D721Med (cell line): ENCODE measurements at regions not wholly inside any gene's neighbourhood (a gene's known extent, or its start where the extent isn't known, plus 50 kb on each side); places are given as distances from the start of the nearest gene placed in this dataset.
"Not testable (repeated sequence)": the region's sequence is repeated elsewhere in the genome, so short reads cannot be mapped to it uniquely, and the experiment has no call there.

Source experiments
- DNase-seq: peaks from one replicate; pipeline ENCODE4 v3.0.0; 2011; ENCODE audit warnings: low spot score; ENCODE audit not compliant: insufficient read length
- FAIRE-seq: peaks from 2 replicates; lab custom pipeline; 2011; peaks lifted over from hg19 to GRCh38; lab: Jason Lieb, UNC
- CTCF ChIP-seq: IDR thresholded peaks from 2 replicates; pipeline ENCODE4 v1.5.1; 2012; ENCODE audit warnings: mild to moderate bottlenecking, control low read depth; ENCODE audit not compliant: insufficient read depth; ENCODE audit errors: missing control alignments

GRCh38 chr1:229924639-229925038, 142.4 kb upstream of the GALNT2 start:
- FAIRE-seq (no peak), DNase-seq (no peak)
- TF ChIP-seq CTCF = no peak

DNA sequence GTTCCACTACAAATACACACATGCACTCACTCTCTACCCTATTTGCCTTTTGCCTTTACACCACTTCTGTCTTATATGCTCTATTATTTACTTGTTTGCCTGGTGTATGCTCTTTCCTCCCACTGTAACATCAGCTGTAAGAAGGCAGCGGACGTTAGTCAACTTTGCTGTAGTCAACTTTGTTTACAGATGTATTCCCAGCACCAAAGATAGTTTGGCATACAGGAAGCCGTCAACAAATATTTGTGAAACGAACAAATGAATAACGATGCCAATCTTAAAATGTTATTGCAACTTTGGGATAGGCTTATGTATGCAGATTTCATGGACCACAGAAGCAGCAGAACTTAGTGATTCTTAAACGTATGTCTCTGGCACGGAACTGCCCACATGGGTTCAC, 138.3 kb upstream of the GALNT2 start:
- DNase-seq (no peak), FAIRE-seq (no peak)
- TF ChIP-seq CTCF = no peak

DNA sequence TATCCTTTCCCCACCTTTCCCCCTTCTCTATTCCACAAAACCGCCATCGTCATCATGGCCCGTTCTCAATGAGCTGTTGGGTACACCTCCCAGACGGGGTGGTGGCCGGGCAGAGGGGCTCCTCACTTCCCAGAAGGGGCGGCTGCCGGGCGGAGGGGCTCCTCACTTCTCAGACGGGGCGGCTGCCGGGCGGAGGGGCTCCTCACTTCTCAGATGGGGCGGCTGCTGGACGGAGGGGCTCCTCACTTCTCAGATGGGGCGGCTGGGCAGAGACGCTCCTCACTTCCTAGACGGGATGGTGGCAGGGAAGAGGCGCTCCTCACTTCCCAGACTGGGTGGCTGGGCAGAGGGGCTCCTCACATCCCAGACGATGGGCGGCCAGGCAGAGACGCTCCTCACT, 135.3 kb upstream of the GALNT2 start:
- DNase-seq, FAIRE-seq: not testable (repeated sequence)

- not testable (repeated sequence) for FAIRE-seq
Measured at GRCh38 chr1:229935157-229935556, 131.9 kb upstream of the GALNT2 start.

GRCh38 chr1:229938551-229938950, 128.5 kb upstream of the GALNT2 start:
- no peak for DNase-seq
- FAIRE-seq = no peak
- TF ChIP-seq CTCF = no peak

More at GRCh38 chr1:229935157-229935556, 131.9 kb upstream of the GALNT2 start:
- not testable (repeated sequence) for DNase-seq

- DNase-seq (no peak), FAIRE-seq (peak; percentile 64)
- no peak for TF ChIP-seq CTCF
Measured at GRCh38 chr1:229940684-229941083, 126.4 kb upstream of the GALNT2 start.

DNA sequence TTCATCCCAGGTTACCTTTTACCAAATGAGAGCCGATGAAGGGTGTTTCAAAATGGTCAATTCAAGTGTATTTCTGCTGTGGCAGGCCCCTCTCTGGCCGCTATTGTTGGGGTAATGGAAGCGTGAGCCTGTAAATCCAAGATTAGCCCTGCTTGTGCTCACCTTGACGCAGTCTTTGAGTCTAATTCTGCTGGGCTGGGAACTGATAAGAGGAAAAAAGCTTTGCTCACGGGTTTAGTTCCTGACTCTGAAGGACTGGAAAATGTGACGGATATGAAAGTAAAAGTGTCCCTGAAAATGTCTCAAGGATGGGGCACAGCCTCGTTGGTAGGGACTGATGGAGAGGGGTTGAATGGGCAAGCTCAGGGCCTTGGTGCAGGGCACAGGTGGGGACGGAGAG, 125.9 kb upstream of the GALNT2 start:
- no peak for DNase-seq
- no peak for FAIRE-seq
- TF ChIP-seq CTCF = no peak

GRCh38 chr1:229941831-229942230, 125.2 kb upstream of the GALNT2 start:
- no peak for DNase-seq
- no peak for TF ChIP-seq CTCF
- no peak for FAIRE-seq

DNA sequence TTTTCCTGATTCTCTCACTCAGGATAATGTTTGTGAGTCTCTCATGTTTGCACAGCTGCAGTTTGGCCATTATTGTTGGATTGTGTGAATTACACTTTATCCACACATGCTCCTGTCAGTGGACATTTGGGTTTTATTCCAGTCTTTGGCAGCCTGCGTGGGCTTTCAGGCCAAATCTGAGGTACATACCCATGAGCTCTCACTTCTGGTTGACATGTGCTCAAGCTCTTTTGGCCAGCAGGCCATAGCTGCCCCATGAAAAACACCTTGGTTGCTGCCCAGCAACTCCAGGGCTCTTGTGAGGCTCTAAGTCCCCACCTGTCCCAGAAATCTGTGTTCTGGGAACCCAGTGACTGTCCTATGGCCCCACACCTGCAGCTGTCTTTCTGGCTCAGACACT, 124.5 kb upstream of the GALNT2 start:
- FAIRE-seq = no peak
- no peak for TF ChIP-seq CTCF
- no peak for DNase-seq
